HG02973 (cell line): ENCODE measurements at regions not wholly inside any gene's neighbourhood (a gene's known extent, or its start where the extent isn't known, plus 50 kb on each side); places are given as distances from the start of the nearest gene placed in this dataset.
"Not testable (repeated sequence)": the region's sequence is repeated elsewhere in the genome, so short reads cannot be mapped to it uniquely, and the experiment has no call there.

Experiments
- ATAC-seq: cut with Tn5 transposase; IDR thresholded peaks from one replicate; pipeline ENCODE4 v1.9.1; 2021; ENCODE audit warnings: moderate library complexity; ENCODE audit not compliant: unreplicated experiment

DNA sequence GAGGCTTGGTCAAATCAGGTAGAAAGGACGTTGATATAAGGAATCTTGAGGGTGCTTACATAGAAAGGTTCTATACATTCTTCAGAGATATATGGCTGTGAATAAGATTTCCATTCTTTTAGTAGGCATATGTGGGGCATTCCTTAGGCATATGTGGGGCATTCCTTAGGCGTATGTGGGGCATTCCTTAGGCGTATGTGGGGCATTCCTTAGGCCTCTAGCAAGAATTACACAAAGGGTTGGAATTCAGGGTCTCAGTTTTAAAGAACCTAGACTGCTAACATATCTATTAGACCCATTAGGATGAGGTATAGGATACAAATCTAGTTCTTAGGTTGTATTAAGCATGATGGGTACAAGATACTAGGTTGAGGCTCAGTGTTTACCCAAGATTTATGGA lies 607.8 kb downstream of the SI start:
- no peak for ATAC-seq

DNA sequence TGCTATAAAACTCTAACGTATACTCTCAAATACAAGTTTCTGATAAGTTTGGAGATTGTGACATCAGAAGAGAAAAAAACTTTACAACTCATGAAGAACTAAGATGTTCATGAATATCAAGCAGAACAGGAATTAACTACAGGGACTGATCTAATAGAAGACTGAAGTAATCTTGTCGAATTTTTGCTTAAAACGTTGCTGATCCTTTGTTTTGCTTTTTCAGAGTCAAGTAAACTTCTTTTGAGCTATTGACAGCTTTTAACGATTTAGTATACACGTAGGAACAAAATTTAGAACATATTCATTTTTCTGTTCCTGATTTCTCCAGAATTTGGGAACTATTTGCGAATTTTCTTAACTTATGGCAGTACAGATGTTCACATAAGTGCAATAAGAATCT lies 610.2 kb downstream of the SI start:
- ATAC-seq: no peak

DNA sequence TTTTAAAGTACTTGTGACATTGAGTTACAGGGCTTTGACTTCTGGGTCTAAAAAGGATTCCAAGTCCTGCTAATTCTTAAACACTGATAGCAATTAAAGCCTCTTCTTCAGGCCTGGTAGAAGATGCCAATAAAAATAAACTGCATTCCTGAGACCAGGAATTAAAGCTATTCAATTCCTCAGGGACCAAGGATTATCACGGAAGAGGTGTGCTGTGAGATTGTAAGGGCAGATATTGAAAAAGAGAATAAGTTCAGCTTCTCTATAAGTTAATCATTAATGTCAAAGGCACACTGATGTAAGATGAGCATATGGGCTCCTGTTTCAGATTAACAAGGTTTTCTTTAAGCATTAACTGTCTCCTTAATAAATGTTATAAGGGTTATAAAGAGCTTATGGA lies 611.3 kb downstream of the SI start:
- no peak for ATAC-seq

DNA sequence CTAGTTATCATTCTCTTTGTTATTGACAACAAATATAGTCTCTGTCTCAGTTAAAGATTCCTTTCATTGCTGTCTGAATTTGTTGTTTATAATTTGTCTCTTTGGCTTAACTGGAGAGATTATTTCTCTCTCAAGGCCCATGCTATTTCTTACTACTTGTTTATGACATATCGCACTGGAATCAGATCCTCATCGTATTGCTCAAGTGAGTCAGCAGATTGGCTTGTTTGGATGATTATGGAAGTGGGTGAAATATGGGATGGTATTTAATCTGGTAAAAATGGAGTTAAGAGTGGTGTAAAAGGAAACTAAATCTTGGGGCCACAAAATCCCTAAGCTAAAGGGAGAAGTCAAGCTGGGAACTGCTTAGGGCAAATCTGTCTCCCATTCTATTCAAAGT lies 613.1 kb downstream of the SI start:
- ATAC-seq: no peak

DNA sequence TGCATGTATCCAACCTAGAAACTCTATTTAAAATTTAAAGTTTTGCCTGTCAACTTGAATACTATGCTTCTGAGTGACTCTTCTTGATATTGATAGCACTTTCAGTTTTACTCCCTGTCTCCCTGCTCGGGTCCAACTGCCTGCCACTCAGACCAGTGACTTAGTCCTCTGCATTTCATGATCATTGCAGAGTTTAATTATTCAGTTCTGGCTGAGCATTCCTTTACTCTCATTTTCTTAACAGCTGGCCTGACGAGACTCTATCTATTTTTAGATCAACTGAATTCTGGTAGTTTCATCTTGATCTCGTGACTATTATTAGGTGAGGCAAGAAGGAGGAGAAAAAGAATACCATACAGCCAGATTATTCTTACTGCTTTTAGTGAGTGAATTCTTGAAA lies 617.4 kb downstream of the SI start:
- ATAC-seq: no peak

DNA sequence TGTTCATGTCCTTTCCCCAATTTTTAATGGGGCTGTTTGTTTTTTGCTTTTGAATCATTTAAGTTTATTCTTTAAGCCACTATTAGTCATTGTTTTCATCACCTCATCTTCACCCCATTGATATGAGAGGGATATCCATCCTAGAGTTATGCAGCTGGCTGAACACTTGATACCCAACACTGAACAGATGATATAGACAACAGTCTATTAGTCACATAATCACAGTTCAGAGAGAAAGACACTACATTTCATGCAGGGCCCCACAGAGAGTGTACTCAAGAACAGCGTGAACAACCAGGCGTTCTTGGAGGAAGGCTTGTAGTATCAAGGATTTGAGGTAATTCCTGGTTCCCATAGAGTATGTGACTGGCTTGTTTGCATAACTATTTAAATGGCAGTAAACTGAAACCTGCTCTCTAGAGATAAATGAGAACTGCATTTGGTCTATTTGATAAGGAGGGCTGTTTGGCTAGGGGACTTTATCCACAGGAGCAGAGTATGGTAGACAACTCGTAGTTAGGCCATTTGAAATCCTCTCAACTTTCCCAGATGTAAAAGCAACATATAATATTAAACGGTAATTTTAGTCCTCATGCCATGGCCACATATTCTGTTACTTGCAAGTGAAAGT lies 618.7 kb downstream of the SI start:
- no peak for ATAC-seq

DNA sequence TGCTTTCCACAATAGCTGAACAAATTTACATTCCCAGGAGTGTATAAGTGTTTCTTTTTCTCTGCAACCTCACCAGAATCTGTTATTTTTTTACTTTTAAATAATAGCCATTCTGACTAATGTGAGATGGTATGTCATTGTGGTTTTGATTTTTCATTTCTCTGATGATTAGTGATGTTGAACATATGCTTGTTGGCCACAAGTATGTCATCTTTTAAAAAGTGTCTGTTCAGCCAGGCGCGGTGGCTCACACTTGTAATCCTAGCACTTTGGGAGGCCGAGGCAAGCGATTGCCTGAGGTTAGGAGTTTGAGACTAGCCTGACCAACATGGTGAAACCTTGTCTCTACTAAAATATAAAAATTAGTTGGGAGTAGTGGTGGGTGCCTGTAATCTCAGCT lies 619.3 kb downstream of the SI start:
- ATAC-seq: no peak

DNA sequence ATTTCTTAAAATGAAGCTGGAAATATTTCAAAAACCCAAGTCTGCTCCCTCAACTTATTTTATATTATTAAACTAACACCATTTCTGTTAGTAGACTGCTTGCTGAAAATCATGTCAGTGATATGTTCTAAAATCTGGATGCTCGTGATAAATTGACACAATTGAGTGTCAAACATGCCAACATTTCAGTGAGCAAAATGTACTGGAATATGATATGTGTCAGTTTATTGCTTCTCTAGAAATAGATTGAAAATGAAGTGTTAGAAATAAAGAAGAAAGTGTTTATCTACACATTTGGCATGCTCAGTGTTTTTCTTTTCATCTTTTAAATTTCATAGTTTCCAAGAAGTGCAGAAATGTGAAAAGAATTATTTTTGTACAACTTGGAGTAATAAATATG lies 624.6 kb downstream of the SI start:
- ATAC-seq: no peak

DNA sequence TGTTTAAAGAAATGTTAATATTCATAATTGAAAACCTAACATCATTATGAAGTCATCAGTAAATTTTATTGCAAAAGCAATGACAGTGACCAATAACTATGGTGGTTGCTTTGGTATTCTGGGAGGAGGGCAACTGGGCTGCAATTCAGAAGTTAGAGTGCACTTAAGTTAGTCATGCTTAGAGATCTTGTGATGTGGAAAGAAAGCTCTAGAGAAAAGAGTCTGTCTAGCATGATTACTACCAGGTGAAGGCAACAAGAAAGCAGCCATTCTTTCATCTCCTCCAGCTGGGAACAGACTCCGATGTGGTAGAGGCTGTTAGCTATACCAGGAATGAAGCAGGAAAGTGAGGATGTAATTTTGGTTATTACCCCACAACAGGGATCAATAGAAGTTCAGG lies 625.6 kb downstream of the SI start:
- no peak for ATAC-seq

DNA sequence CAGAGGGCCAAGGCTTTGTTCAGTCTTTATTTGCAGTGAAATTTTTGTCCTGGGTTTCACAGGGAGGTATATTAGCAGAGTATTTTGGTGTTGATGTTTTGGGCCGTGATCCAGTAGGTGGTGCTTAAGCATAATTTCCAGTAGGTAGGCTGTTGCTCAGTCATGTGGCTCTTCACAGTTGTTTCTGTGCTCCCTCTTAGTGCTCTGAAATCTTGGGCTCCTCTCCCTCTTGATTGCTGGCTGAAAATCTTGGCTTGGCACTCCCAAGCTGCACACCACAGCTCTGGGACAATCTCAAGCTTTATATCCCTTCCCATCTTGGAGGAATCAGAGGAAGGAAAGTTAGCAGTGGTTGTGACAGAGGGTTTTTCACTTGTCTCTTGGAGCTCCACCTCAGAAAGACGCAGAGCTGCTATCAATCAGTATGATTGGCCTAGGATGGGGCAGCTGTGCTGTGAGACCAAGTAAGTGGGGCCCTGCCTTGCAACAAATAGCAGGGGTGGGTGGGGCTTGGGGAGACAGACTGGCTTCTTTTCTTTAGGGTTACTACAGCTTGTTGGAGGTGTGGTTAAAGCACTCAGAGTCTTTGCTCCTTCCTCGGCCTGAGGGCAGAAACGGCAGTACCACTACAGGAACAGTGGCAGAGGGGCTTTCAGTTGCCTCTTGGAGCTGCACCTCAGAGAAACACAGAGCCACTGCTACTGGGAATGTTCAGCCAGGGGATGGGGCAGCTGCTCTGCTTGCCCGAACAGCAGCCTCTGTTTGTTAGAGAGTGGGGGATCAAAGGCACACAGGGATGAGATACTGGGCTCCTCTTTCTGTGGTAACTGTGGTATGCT lies 627.0 kb downstream of the SI start:
- no peak for ATAC-seq

DNA sequence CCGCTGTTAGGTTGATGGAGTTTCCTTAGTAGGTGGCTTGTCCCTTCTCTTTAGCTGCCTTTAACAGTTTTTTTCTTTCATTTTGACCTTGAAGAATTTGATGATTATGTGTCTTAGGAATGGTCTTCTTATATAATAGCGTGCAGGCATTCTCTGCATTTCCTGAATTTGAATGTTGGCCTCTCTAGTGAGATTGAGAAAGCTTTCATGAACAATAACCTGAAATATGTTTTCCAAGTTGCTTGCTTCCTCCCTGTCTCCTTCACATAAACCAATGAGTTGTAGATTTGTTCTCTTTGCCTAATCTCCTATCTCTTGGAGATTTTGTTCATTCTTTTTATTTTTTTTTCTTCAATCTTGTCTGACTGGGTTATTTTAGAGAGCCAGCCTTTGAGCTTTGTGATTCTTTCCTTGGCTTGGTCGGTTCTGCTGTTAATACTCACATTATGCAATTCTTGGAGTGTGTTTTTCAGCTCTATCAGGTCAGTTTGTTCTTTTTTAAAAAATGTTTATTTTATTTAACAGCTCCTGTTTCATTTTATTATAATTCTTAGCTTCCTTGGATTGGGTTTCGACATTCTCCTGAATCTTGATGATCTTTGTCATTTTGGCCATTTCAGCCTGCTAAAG lies 627.9 kb downstream of the SI start:
- no peak for ATAC-seq

DNA sequence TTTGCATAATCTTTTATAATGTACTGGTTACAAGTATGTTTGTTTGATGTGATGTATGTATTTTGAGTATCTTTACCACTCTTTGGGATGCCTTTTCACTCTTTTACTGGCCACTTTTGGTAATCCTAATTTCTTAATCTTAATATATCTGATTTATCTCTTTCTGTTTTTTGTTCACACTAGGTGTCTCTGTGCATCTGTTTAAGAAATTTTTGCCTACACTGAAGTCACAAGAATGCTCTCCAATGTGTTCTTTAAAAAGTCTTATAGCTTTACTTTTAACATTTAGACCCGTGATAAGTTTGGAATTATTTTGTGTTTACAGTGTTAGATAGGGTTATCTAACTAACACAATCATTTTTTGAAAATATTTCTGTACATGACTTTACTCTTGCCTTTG lies 659.1 kb downstream of the SI start:
- ATAC-seq: no peak

DNA sequence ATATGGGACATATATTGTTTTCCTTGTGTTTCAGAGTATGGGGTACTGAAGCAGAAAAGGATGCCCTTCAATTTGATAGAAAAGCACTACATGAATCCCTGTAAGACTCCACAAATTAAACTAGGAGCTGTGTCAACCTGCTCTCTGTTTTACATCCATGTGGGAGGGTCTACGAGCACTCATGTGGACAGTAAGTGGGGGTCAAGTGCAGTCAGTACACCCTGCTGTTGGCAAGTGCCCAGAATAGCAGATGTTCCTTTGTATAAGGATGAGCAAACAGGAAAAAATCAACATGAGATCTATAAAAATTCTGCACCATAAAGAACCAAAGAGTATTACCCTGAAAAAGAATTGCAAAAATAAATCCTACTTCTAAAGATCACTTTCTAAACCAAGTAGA lies 659.9 kb downstream of the SI start:
- no peak for ATAC-seq

DNA sequence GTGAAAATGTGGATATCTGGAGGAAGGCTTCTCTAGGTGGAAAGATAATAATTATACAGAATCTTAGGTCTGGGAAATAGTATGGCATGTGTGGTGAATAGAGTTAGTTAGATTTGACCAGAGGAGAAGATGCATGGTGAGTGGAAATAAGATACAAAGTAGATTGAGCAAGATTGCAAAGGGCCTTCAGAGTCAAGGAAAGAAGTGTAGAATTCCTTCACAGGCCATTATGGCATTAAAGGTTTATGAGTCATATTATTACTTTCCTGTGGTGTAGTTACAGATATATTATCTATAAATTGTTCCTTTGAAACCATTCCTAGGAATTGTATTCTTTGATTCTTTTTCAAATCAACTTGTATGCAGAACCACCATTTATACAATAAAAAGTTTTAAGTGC lies 660.3 kb downstream of the SI start:
- no peak for ATAC-seq

DNA sequence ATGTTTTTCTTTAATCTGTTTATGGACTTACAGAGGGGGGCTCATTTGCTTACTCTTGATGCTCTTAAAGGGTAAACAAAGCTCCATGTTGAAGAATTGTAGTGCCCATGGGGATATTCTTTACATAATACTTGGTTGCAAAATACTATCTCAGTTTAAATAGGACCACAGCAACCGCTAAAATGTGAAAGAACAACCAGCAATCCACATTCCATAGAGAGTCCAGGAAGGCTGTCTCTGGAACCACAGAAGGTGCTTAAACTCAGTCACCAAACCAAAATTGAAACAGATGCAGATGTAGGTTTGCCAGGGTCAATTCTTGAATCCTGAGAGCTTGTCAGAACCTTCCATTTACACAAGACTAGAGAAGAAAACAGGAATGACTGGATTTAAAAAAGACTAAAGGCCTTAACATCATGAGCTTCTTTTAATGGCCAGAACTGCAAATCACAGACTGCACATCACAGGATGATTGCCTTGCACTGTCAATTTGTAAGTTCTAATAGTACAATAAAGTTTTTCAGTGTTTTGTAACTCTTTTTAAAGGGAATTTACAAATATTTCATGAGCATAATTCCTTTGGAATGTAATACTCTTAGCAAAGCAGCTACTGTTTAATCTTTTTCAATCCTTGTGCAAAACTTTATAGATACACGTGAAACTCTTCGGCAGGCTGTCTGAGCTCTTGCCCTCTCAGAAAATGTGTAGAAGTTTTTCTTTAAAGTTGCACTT lies 661.6 kb downstream of the SI start:
- no peak for ATAC-seq

DNA sequence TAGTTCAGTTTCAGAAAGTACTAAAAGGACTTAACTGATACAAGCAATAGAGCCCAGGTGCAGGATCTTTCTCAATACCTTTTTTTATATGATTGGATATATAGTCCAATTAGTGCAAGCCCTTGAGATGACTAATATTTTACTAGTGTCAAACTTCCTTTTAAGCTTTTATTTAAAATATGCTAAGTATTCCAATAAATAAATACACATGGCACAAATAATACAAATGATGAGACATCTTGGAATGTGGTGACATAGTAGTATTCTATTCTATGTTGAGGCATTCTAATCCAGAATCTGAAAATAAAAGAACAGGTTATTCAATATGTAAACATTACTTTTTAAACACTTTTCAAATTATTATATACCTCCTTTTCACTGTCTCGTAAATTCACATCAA lies 670.0 kb downstream of the SI start:
- no peak for ATAC-seq

DNA sequence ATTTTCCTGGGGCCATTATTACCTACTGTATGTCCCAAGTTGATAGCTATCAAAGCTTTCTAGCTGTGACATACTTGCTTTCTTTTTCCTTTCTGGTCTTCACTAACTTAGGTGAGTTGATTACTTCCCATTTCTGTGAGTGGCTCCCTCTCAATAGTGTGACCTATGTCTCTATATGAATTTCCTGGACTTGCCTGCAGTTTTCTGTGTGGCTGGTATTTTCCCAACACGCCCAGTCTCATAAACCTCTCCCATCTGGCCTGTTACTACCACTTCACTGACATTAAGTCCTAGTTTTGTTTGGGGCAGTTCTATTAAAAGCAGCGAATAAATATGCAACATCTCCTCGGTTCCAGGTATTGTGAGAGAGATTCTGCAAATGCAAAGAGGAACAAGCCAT lies 671.2 kb downstream of the SI start:
- no peak for ATAC-seq

DNA sequence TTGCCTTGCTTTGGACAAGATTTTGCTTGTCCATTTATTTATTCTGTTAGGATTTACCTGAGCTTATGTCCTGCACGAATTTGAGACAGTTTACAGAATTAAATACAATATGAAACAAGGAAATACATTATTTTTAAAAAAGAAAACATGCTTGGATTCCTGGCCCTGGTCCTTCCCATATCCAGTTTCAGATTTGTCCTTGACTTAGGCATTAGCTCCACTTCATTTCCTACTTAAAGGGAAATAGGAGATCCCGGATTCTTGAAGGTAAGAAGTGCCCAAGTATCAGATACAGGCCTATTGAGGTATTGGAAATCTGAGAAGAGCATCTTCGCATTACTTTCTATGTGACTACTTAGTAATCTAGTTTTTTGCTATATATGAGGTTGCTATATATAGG lies 672.0 kb downstream of the SI start:
- ATAC-seq: no peak

DNA sequence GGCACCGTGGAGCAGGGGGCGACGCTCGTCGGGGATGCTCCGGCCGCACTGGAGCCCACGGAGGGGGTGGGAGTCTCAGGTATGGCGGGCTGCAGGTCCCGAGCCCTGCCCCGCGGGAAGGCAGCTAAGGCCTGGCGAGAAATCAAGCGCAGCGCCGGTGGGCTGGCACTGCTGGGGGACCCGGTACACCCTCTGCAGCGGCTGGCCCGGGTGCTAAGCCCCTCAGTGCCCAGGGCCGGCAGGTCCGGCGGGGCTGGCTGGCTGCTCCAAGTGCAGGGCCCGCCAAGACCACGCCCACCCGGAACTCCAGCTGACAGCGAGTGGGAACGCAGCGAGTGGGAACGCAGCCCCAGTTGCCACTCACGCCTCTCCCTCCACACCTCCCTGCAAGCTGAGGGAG lies 676.4 kb downstream of the SI start:
- no peak for ATAC-seq

DNA sequence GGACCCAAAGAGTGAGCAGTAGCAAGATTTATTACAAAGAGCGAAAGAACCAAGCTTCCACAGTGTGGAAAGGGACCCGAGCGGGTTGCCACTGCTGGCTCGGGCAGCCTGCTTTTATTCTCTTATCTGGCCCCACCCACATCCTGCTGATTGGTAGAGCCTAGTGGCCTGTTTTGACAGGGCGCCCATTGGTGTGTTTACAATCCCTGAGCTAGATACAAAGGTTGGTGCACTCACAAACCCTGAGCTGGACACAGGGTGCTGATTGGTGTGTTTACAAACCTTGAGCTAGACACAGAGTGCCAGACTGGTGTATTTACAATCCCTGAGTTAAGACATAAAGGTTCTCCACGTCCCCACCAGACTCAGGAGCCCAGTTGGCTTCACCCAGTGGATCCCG lies 676.9 kb downstream of the SI start:
- not testable (repeated sequence) for ATAC-seq

DNA sequence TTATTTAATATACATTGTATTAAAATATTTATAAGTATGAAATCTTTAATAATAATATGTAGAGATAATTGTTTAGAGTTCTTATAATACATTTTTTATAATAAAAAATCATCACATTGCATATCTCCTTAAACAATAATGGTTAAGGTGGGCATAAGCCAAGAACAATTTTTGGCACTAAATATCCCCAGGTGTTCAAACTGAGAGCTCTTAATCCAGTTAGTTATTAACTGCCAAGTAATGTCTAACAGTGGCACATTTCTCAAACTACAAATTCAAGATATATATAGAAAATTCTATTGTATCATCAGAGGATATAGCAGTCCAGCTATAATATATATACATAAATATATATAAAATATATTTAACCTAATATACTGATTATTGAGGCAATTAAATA lies 680.8 kb downstream of the SI start:
- no peak for ATAC-seq

DNA sequence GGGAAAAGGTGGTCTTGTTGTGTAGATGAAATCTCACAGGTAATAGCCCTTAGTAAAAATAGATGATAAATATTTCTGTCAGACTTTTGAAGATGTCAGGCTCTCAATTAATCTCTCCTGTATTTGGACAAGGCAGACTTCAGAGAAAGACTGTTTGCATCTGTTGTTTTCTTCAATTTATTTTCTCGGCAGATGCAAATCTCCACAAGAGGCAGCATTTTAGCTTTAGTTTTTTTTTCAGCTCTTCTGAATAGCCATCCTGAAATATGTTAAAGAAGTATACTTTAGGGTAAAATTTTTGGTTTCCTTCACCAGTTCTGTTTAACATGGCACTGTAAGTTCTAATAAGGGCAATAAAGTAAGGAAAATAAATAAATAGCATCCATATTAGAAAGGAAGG lies 685.1 kb downstream of the SI start:
- ATAC-seq: no peak
